ENCODE measurements at regions not wholly inside any gene's neighbourhood (a gene's known extent, or its start where the extent isn't known, plus 50 kb on each side); places are given as distances from the start of the nearest gene placed in this dataset.

- TF ChIP-seq POLR2A (IDR thresholded peaks at IDR 0.05) (no peak), CTCF (IDR thresholded peaks at IDR 0.05 in 4 of 5, conservative IDR thresholded peaks at IDR 0.05 in 1 of 5) (no peak)
Measured at GRCh38 chr15:72980661-72981060, 71.6 kb upstream of the NEO1 start.
